ENCODE measurements at regions not wholly inside any gene's neighbourhood (a gene's known extent, or its start where the extent isn't known, plus 50 kb on each side); places are given as distances from the start of the nearest gene placed in this dataset.
A peak's percentile ranks its signal among the peaks of the same experiment; 100 is the strongest.

DNA sequence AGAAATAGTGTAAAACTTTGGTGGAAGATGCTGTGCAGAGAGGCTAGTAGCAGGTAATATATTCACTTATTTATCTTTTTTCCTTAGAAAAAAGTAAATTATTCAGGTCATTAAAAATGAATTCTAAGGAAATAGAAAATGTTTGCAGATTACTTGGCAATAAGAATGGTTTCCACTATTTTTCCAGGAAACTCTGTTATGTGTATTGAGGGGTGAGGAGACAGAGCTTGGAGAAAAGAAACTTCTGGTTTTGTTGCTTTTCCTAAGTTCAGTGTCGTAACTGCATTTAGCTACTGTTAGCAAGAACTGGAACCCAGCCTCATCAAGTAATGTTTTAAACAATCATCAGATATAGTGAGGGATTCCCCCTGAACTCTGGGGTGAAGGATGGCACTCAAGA, 79.2 kb upstream of the SMLR1 start:
- no peak overlapping the region for H3K27ac Mint-ChIP-seq (ENCODE audit: low read depth)
- ATAC-seq (replicated peaks; ENCODE audit: extremely low read depth, poor library complexity, severe bottlenecking) (no peak), DNase-seq (ENCODE audit: low spot score in 2 of 2) (no peak)
- no peaks in the 10 kb centered on the region for H3K36me3 Mint-ChIP-seq (ENCODE audit: insufficient read depth)
- H3K9me3 Mint-ChIP-seq = no peaks in the 10 kb centered on the region
- H3K4me1 Mint-ChIP-seq = no peaks in the 10 kb centered on the region
- no peaks in the 10 kb centered on the region for H3K27me3 Mint-ChIP-seq
- no peak overlapping the region for H3K4me3 Mint-ChIP-seq

DNA sequence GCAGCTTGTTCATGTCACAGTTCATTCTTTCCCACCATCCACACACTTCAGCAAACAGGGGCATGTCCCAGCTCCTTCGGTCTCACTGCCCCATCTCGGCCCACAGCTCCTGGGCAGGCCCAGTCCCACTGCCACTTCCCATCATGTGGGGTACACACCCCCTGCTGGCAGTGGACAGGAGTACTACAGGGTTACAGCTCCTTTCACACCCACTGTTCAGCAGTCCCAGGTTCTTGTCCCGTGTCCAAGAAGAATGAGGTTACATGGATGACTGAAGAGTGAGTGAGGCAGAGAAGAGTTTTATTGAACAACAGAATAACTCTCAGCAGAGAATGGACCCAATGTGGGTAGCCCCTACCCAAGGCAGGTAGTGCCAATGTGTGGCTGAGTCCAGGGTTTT, 77.8 kb upstream of the SMLR1 start:
- DNase-seq (ENCODE audit: low spot score in 2 of 2) (no peak), ATAC-seq (replicated peaks; ENCODE audit: extremely low read depth, poor library complexity, severe bottlenecking) (no peak)
- Mint-ChIP-seq H3K4me1 (no peaks in the 10 kb centered on the region), H3K4me3 (no peak overlapping the region), H3K9me3 (no peaks in the 10 kb centered on the region), H3K27ac (ENCODE audit: low read depth) (no peak overlapping the region), H3K27me3 (no peaks in the 10 kb centered on the region), H3K36me3 (ENCODE audit: insufficient read depth) (no peaks in the 10 kb centered on the region)

DNA sequence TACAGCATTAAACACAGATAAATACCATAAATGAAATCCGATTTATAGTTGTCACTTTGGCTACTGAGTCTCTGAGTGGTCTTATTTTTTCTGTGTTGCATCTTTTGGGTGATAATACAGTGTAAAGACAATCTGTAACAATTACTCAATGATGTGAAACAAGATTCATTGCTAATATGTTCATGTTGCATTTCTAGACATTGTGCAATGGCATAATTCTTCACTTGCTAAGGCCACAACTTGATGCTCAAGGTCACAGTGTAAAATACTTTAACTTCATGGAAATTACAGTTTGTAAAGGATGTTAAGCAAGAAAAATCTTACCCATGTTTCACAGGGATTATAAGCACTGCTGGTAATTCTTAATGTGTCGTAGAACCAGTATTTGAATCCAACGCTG, 74.9 kb upstream of the SMLR1 start:
- H3K27me3 Mint-ChIP-seq = no peaks in the 10 kb centered on the region
- no peaks in the 10 kb centered on the region for H3K36me3 Mint-ChIP-seq (ENCODE audit: insufficient read depth)
- H3K27ac Mint-ChIP-seq (ENCODE audit: low read depth) = no peak overlapping the region
- ATAC-seq (replicated peaks; ENCODE audit: extremely low read depth, poor library complexity, severe bottlenecking) (no peak), DNase-seq (ENCODE audit: low spot score in 2 of 2) (no peak)
- H3K4me3 Mint-ChIP-seq = no peak overlapping the region
- no peaks in the 10 kb centered on the region for H3K9me3 Mint-ChIP-seq
- no peaks in the 10 kb centered on the region for H3K4me1 Mint-ChIP-seq

DNA sequence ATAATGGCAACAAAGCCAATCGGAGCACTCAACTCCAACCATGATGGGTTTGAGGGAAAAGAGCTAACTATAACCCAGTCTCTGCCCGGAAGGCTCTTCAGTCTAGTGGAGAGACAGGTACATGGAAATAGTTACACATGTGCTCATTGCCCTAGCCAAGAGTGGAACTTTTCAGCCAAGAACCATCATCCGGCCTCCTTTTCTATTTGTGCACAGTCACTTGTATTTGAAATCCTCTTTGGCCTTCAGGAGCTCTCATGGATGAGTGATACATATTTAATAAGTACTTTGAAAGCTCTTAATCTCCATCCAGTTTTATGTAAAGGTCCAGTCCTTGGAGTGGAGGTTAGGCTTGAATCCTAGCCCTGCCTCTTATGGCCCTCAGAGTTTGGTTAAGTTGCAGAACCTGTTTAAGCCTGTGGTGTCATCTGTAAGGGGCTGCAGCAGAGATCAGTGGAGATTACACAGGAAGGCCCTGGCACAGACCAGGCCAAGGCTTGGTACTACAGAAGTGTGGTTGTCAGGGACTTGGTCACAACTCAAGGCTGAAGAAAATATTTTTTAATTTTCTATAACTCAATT, 72.3 kb upstream of the SMLR1 start:
- H3K27me3 Mint-ChIP-seq = peaks cover under 1% of the 10 kb centered on the region
- H3K9me3 Mint-ChIP-seq = no peaks in the 10 kb centered on the region
- H3K4me1 Mint-ChIP-seq = peaks cover 18% of the 10 kb centered on the region
- DNase-seq (ENCODE audit: low spot score in 2 of 2) (no peak), ATAC-seq (replicated peaks; ENCODE audit: extremely low read depth, poor library complexity, severe bottlenecking) (no peak)
- H3K36me3 Mint-ChIP-seq (ENCODE audit: insufficient read depth) = no peaks in the 10 kb centered on the region
- H3K4me3 Mint-ChIP-seq = no peak overlapping the region
- H3K27ac Mint-ChIP-seq (ENCODE audit: low read depth) = no peak overlapping the region

DNA sequence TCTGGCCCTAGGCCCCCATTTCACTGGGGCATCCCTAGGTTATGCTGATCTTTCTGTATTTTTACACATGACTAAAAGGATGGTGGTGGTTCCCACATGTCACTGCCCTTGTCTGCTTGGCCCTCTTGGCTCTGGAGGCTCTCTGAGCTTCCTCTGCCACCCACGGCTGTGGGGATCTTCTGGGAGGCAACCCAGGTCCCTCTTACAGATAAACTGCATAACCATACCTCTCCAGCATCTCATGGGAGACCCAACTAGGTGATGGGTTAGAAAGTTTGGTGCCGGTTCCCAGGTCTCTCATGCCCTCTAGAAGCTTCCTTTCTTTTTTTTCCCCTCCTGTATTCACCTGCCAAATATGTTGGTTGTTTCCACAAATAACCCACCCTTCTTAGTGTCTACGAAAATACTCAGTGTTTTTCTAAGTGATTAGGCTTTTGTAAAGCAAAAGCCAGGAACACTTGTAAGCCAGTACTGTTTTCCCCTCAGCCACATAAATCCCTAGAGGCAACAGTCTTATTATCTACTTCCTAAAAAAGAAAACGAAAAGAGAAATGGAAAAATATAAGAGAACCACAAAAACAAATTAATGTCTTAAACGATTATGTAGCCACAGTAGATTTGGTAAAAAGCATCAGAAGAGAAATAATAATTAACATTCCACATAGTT, 71.7 kb upstream of the SMLR1 start:
- ATAC-seq (replicated peaks; ENCODE audit: extremely low read depth, poor library complexity, severe bottlenecking) = no peak

DNA sequence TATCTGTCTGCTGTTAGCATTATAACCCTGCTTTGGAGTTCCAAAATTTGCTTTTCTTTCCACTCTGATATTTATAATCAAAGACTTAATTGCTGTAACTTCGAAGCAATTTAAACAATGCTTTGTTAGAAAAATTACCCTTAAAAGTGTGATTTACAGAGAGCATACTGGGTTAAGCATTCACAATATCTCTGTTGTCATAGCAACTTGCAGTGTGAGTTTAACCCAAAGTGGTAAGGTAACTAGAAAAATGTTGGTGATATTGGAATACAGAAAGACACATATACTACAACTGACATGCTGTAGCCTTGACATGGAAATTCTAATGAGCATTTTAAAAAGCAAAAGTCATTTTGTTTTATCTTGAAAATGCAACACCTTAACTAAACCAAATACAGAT, 70.4 kb upstream of the SMLR1 start:
- no peak for ATAC-seq (replicated peaks; ENCODE audit: extremely low read depth, poor library complexity, severe bottlenecking)
- Mint-ChIP-seq H3K4me3 (no peak overlapping the region), H3K36me3 (ENCODE audit: insufficient read depth) (no peaks in the 10 kb centered on the region), H3K27ac (ENCODE audit: low read depth) (no peak overlapping the region), H3K9me3 (no peaks in the 10 kb centered on the region), H3K4me1 (peaks cover 18% of the 10 kb centered on the region), H3K27me3 (peaks cover 10% of the 10 kb centered on the region)
- no peak for DNase-seq (ENCODE audit: low spot score in 2 of 2)

More for the DNA sequence above, 71.7 kb upstream of the SMLR1 start:
- peaks cover 6% of the 10 kb centered on the region for H3K27me3 Mint-ChIP-seq
- no peaks in the 10 kb centered on the region for H3K9me3 Mint-ChIP-seq
- H3K27ac Mint-ChIP-seq (ENCODE audit: low read depth) = no peak overlapping the region
- no peak for DNase-seq (ENCODE audit: low spot score in 2 of 2)
- peaks cover 18% of the 10 kb centered on the region for H3K4me1 Mint-ChIP-seq
- no peak overlapping the region for H3K4me3 Mint-ChIP-seq
- no peaks in the 10 kb centered on the region for H3K36me3 Mint-ChIP-seq (ENCODE audit: insufficient read depth)

DNA sequence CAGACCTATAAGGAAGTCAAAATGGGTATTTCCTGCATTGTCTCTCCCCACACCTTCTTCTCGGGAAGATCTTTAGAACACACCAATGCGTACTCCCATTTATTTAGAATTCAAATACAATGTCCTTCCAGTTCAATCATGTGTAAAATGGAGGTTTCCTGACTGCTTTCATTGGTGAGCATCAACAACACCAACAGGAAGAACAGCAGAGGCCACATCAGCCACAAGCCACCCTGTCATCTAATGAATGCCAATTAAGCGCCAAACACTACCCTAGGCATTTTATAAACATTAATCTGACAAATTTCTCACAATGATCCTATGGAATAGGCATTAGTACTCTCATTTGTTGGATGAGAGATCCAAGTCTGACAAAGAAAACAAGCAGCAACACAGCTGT, 68.4 kb upstream of the SMLR1 start:
- peak overlapping the region; percentile 39 for H3K4me3 Mint-ChIP-seq
- peaks cover 18% of the 10 kb centered on the region for H3K4me1 Mint-ChIP-seq
- peak overlapping the region; percentile 11 for H3K27ac Mint-ChIP-seq (ENCODE audit: low read depth)
- H3K9me3 Mint-ChIP-seq = no peaks in the 10 kb centered on the region
- DNase-seq (ENCODE audit: low spot score in 2 of 2) = no peak
- no peaks in the 10 kb centered on the region for H3K36me3 Mint-ChIP-seq (ENCODE audit: insufficient read depth)
- H3K27me3 Mint-ChIP-seq = peaks cover 10% of the 10 kb centered on the region
- peak; percentile 78 for ATAC-seq (replicated peaks; ENCODE audit: extremely low read depth, poor library complexity, severe bottlenecking)

DNA sequence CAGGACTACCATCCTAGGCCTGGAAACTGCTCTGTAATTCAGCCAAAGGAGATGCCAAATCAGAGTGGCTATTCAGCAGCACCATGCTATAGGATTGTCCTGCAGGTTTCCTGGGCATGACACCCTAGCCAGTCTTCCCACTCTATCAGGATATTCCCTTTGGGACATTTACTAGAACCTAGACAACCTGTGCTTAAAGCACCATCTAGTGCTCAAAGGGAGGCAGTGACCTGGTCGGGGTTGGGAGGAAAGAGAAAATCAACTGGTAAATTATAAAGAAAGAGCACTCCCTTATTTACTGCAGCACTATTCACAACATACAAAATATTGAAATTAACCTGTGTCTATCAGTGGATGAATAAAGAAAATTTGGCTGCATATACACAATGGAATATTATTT, 67.2 kb upstream of the SMLR1 start:
- Mint-ChIP-seq H3K4me1 (peaks cover 18% of the 10 kb centered on the region), H3K27ac (ENCODE audit: low read depth) (no peak overlapping the region), H3K36me3 (ENCODE audit: insufficient read depth) (no peaks in the 10 kb centered on the region), H3K27me3 (peaks cover 10% of the 10 kb centered on the region), H3K4me3 (no peak overlapping the region), H3K9me3 (no peaks in the 10 kb centered on the region)
- ATAC-seq (replicated peaks; ENCODE audit: extremely low read depth, poor library complexity, severe bottlenecking) (no peak), DNase-seq (ENCODE audit: low spot score in 2 of 2) (no peak)

DNA sequence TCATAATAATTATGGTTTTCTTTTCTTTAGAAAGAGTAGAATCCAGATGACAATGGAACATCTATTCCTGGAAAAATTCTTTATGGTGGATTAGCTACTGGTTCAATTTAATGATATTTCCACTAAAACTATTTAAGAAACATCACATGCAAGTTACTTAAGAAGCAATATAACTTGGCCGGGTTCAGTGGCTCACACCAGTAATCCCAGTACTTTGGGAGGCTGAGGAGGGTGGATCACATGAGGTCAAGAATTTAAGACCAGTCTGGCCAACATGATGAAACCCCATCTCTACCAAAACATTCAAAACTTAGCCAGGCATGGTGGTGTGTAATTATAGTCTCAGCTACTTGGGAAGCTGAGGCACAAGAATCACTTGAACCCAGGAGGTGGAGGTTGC, 65.9 kb upstream of the SMLR1 start:
- H3K4me1 Mint-ChIP-seq = peaks cover 18% of the 10 kb centered on the region
- DNase-seq (ENCODE audit: low spot score in 2 of 2) (no peak), ATAC-seq (replicated peaks; ENCODE audit: extremely low read depth, poor library complexity, severe bottlenecking) (no peak)
- no peaks in the 10 kb centered on the region for H3K9me3 Mint-ChIP-seq
- peaks cover 10% of the 10 kb centered on the region for H3K27me3 Mint-ChIP-seq
- no peak overlapping the region for H3K4me3 Mint-ChIP-seq
- no peak overlapping the region for H3K27ac Mint-ChIP-seq (ENCODE audit: low read depth)
- H3K36me3 Mint-ChIP-seq (ENCODE audit: insufficient read depth) = no peaks in the 10 kb centered on the region

DNA sequence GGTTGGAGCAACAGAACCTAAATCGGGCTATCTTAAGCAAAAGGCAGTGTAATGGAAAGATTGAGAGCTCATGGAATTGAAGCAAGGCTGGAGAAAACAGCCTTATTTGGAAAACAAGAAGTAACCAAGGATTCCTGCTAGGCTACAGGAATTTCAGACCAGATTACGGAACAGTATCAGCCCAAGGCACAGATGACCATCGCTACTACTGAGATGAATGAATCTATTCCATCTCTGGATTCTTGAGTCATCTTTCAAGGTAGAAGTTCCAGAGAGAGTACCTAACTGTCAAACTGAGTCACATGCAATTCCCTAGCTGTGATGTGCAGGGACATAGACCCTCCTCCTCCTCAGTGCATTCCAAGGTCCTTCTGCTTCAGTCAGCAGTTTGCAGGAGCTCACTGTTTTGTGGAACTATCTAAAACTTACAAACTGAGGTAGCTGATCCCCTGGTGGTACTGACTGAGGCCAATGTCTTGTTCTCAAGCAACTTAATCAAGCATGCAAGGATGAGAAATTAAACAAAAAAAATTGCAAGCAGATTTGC, 62.0 kb upstream of the SMLR1 start:
- H3K27me3 Mint-ChIP-seq = peaks cover 6% of the 10 kb centered on the region
- no peaks in the 10 kb centered on the region for H3K4me1 Mint-ChIP-seq
- peaks cover 1% of the 10 kb centered on the region for H3K36me3 Mint-ChIP-seq (ENCODE audit: insufficient read depth)
- DNase-seq (ENCODE audit: low spot score in 2 of 2) (no peak), ATAC-seq (replicated peaks; ENCODE audit: extremely low read depth, poor library complexity, severe bottlenecking) (no peak)
- H3K9me3 Mint-ChIP-seq = no peaks in the 10 kb centered on the region
- H3K27ac Mint-ChIP-seq (ENCODE audit: low read depth) = no peak overlapping the region
- no peak overlapping the region for H3K4me3 Mint-ChIP-seq

DNA sequence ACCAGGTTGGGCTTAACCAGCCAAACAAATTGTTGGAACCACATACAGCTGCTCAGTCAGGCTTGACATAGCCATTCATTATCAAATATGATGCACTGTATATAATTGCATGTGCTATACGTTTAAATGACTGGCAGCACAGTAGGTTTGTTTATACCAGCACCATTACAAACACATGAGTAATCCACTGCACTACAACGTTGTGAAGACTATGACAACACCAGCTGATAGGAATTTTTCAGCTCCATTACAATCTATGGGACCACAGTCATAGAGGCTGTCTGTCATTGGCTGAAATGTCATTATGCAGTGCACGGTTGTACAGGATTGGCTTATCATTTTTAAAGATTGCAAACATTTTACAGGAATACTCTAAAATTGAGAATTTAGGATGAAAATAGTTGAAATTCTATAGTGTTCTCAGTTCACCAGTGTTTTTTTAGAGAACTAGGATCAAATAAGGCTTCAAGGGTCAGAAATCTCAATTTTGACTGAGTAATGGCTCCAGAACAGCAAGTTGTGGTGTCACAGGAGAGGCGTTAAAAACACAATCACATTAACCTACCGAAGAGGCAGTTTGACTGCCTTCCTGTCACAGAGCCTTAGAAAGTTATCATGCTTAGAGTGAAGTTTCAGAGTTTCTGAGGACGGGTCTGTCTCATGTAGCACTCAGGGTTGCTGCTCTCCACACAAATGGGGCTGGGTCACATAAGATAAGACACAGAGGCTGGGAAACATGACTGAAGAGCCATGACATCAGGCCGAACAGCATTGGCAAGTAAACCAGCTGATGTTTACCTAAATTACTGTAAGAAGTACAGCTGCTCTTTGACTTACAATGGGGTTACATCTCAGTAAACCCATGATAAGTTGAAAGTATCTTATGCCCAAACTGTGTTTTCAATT, 60.7 kb upstream of the SMLR1 start:
- H3K27me3 Mint-ChIP-seq = no peaks in the 10 kb centered on the region
- H3K4me1 Mint-ChIP-seq = no peaks in the 10 kb centered on the region
- peaks cover 1% of the 10 kb centered on the region for H3K36me3 Mint-ChIP-seq (ENCODE audit: insufficient read depth)
- ATAC-seq (replicated peaks; ENCODE audit: extremely low read depth, poor library complexity, severe bottlenecking) (no peak), DNase-seq (ENCODE audit: low spot score in 2 of 2) (no peak)
- no peak overlapping the region for H3K4me3 Mint-ChIP-seq
- no peaks in the 10 kb centered on the region for H3K9me3 Mint-ChIP-seq
- no peak overlapping the region for H3K27ac Mint-ChIP-seq (ENCODE audit: low read depth)

DNA sequence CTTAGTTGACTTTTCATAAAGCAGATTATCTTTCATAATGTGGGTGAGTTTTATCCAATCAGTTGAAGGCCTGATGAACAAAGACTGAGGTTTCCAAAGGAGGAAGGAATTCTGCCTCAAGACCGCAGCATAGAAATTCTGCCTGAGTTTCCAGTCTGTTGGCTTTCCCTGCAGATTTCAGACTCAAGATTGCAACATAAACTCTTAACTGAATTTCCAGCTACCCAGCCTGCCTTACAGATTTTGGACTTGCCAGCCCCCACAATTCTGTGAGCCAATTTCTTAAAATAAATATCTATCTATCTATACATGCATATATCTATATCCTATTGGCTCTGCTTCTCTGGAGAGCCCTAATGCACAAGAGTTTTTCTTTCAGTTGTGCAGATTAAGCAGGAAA, 57.3 kb upstream of the SMLR1 start:
- no peak for ATAC-seq (replicated peaks; ENCODE audit: extremely low read depth, poor library complexity, severe bottlenecking)
- H3K27ac Mint-ChIP-seq (ENCODE audit: low read depth) = no peak overlapping the region
- H3K27me3 Mint-ChIP-seq = no peaks in the 10 kb centered on the region

More for the DNA sequence above, 57.3 kb upstream of the SMLR1 start:
- peaks cover 1% of the 10 kb centered on the region for H3K36me3 Mint-ChIP-seq (ENCODE audit: insufficient read depth)
- no peaks in the 10 kb centered on the region for H3K9me3 Mint-ChIP-seq
- no peaks in the 10 kb centered on the region for H3K4me1 Mint-ChIP-seq
- DNase-seq (ENCODE audit: low spot score in 2 of 2) = no peak
- H3K4me3 Mint-ChIP-seq = no peak overlapping the region

Measured in central memory CD8-positive, alpha-beta T cell (primary cell).